ENCODE measurements at regions not wholly inside any gene's neighbourhood (a gene's known extent, or its start where the extent isn't known, plus 50 kb on each side); places are given as distances from the start of the nearest gene placed in this dataset.

GRCh38 chr20:41717483-41717882 lies 99.3 kb upstream of the CHD6 start:
- TF ChIP-seq CTCF (IDR thresholded peaks at IDR 0.05): no peak
- no peak for TF ChIP-seq ZFX (IDR thresholded peaks at IDR 0.05; ENCODE audit: borderline replicate concordance)

Measured in 22Rv1 (cell line).